MM.1S (cell line): ENCODE measurements at regions not wholly inside any gene's neighbourhood (a gene's known extent, or its start where the extent isn't known, plus 50 kb on each side); places are given as distances from the start of the nearest gene placed in this dataset.

ENCODE experiments used
- DNase-seq: peaks from one replicate; pipeline ENCODE4 v3.0.0-alpha.2; 2015
- H2AFZ ChIP-seq: fragments of 300-600 bp; sonication (generic); 2 replicates; pipeline ENCODE4 v1.6.0; 2016; ENCODE audit warnings: antibody characterized with exemption, low read length
- H3F3A ChIP-seq: fragments of 300-600 bp; sonication (generic); 2 replicates; pipeline ENCODE4 v1.6.1; 2016; ENCODE audit warnings: mild to moderate bottlenecking, antibody characterized with exemption, low read length, moderate library complexity, mixed read lengths; ENCODE audit not compliant: insufficient read depth
- H3K27ac ChIP-seq: fragments of 300-600 bp; sonication (generic); 2 replicates; pipeline ENCODE4 v1.5.1; 2016; ENCODE audit warnings: mild to moderate bottlenecking, low read length
- H3K27me3 ChIP-seq: fragments of 300-600 bp; sonication (generic); replicated peaks from 2 replicates; pipeline ENCODE4 v1.6.0; 2016; ENCODE audit warnings: low read length; ENCODE audit not compliant: insufficient read depth
- H3K36me3 ChIP-seq: fragments of 300-600 bp; sonication (generic); replicated peaks from 2 replicates; pipeline ENCODE4 v1.6.1; 2016; ENCODE audit warnings: mild to moderate bottlenecking, low read length, mixed read lengths; ENCODE audit not compliant: insufficient read depth
- H3K4me1 ChIP-seq: fragments of 300-600 bp; sonication (generic); 2 replicates; pipeline ENCODE4 v1.6.1; 2016; ENCODE audit warnings: low read length, mixed read lengths
- H3K4me2 ChIP-seq: fragments of 300-600 bp; sonication (generic); 2 replicates; pipeline ENCODE4 v1.6.0; 2016; ENCODE audit warnings: low read depth, low read length
- H3K4me3 ChIP-seq: fragments of 300-600 bp; sonication (generic); 2 replicates; pipeline ENCODE4 v1.5.1; 2016; ENCODE audit warnings: low read length, mixed read lengths
- H3K79me2 ChIP-seq: fragments of 300-600 bp; sonication (generic); 2 replicates; pipeline ENCODE4 v1.6.1; 2016; ENCODE audit warnings: mixed run types, low read length, mixed read lengths
- H3K9ac ChIP-seq: fragments of 300-600 bp; sonication (generic); 2 replicates; pipeline ENCODE4 v1.6.1; 2016; ENCODE audit warnings: low read length, mixed read lengths
- H3K9me2 ChIP-seq: fragments of 300-600 bp; sonication (generic); replicated peaks from 2 replicates; pipeline ENCODE4 v1.6.1; 2016; ENCODE audit warnings: mild to moderate bottlenecking, low read length, mixed read lengths; ENCODE audit not compliant: insufficient read depth
- H3K9me3 ChIP-seq: fragments of 300-600 bp; sonication (generic); replicated peaks from 2 replicates; pipeline ENCODE4 v1.6.1; 2016; ENCODE audit warnings: mild to moderate bottlenecking, low read length, mixed read lengths; ENCODE audit not compliant: insufficient read depth
- H4K20me1 ChIP-seq: fragments of 300-600 bp; sonication (generic); 2 replicates; pipeline ENCODE4 v1.6.1; 2016; ENCODE audit warnings: mild to moderate bottlenecking, low read length, moderate library complexity, mixed read lengths; ENCODE audit not compliant: insufficient read depth
- EZH2 ChIP-seq: fragments of 300-600 bp; sonication (generic); optimal IDR thresholded peaks from 2 replicates; pipeline ENCODE3; 2017; ENCODE audit warnings: low read depth, mild to moderate bottlenecking, antibody characterized with exemption, low read length, mixed read lengths
- EZH2phosphoT487 ChIP-seq: fragments of 300-600 bp; sonication (generic); IDR thresholded peaks from 2 replicates; pipeline ENCODE4 v1.6.1; 2018; ENCODE audit warnings: antibody characterized with exemption, low read length
- TF ChIP-seq, protein P1 (sequence below): fragments of 300-600 bp; sonication (generic); IDR thresholded peaks from 2 replicates; pipeline ENCODE4 v1.5.1; 2016; ENCODE audit warnings: antibody characterized with exemption, low read length, mixed read lengths

DNA sequence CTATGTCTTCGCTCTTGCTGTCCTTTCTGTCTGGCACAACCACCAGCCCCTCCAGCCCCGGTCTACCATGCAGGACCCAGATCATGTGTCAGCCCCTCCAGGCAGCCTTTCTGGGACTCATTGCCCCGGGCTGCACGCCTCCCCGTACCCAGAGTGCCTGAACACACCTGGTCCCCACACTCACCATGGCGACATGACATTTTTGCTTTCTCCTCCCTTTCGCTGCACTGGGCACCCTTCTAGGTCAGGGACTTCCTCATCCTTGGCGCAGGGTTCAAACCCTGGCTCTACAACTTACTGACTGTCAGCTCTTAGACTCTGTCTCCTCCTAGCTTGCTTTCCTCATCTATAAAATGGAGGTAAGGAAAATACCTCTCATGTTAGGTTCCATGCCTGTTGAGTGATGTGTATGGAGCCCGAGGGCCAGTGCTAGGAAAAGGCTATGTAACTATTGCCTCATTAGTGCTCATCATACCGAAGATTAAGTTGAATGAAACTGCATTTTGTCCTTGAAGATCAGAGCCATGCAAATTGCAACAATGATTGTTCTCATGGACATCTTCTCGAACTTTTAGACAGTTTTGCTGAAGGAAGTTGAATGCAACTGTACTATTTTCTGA lies 49.7 kb upstream of the TIAM2 start:
- H3K79me2 ChIP-seq = no peaks in the 10 kb centered on the region
- H3K4me3 ChIP-seq = no peak overlapping the region
- H3F3A ChIP-seq = no peaks in the 10 kb centered on the region
- no peaks in the 10 kb centered on the region for H3K36me3 ChIP-seq
- no peaks in the 10 kb centered on the region for H3K27me3 ChIP-seq
- no peak for DNase-seq
- no peaks in the 10 kb centered on the region for H3K9me2 ChIP-seq
- H3K4me2 ChIP-seq = no peak overlapping the region
- no peaks in the 10 kb centered on the region for H4K20me1 ChIP-seq
- H3K4me1 ChIP-seq = no peaks in the 10 kb centered on the region
- H3K27ac ChIP-seq = no peak overlapping the region
- H2AFZ ChIP-seq = no peak overlapping the region
- no peak overlapping the region for H3K9ac ChIP-seq
- TF ChIP-seq EZH2 (no peak), EZH2phosphoT487 (no peak)
- TF ChIP-seq, protein P1, sequence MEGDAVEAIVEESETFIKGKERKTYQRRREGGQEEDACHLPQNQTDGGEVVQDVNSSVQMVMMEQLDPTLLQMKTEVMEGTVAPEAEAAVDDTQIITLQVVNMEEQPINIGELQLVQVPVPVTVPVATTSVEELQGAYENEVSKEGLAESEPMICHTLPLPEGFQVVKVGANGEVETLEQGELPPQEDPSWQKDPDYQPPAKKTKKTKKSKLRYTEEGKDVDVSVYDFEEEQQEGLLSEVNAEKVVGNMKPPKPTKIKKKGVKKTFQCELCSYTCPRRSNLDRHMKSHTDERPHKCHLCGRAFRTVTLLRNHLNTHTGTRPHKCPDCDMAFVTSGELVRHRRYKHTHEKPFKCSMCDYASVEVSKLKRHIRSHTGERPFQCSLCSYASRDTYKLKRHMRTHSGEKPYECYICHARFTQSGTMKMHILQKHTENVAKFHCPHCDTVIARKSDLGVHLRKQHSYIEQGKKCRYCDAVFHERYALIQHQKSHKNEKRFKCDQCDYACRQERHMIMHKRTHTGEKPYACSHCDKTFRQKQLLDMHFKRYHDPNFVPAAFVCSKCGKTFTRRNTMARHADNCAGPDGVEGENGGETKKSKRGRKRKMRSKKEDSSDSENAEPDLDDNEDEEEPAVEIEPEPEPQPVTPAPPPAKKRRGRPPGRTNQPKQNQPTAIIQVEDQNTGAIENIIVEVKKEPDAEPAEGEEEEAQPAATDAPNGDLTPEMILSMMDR = no peak
- H3K9me3 ChIP-seq = no peaks in the 10 kb centered on the region
